Skeletal muscle satellite cell (primary cell): ENCODE measurements at regions not wholly inside any gene's neighbourhood (a gene's known extent, or its start where the extent isn't known, plus 50 kb on each side); places are given as distances from the start of the nearest gene placed in this dataset.

Source experiments
- H3K27me3 ChIP-seq: 2 replicates; pipeline ENCODE4 v1.7.0; 2013; ENCODE audit warnings: low read length; ENCODE audit not compliant: control insufficient read depth, insufficient read depth
- H3K36me3 ChIP-seq: 2 replicates; pipeline ENCODE4 v1.7.0; 2013; ENCODE audit warnings: mild to moderate bottlenecking, control low read depth, low read length; ENCODE audit not compliant: insufficient read depth
- H3K4me1 ChIP-seq: 2 replicates; pipeline ENCODE4 v1.7.0; 2013; ENCODE audit warnings: low read length; ENCODE audit not compliant: control insufficient read depth, insufficient read depth
- H3K4me2 ChIP-seq: 2 replicates; pipeline ENCODE4 v1.7.0; 2013; ENCODE audit warnings: mild to moderate bottlenecking, low read length
- H3K4me3 ChIP-seq: 2 replicates; pipeline ENCODE4 v1.7.0; 2013; ENCODE audit warnings: low read length
- H3K9ac ChIP-seq: 2 replicates; pipeline ENCODE4 v1.7.0; 2013; ENCODE audit warnings: mild to moderate bottlenecking, low read depth, low read length, moderate library complexity
- H3K9me3 ChIP-seq: replicated peaks from 2 replicates; pipeline ENCODE4 v1.7.0; 2013; ENCODE audit warnings: mild to moderate bottlenecking, control low read depth, low read length

DNA sequence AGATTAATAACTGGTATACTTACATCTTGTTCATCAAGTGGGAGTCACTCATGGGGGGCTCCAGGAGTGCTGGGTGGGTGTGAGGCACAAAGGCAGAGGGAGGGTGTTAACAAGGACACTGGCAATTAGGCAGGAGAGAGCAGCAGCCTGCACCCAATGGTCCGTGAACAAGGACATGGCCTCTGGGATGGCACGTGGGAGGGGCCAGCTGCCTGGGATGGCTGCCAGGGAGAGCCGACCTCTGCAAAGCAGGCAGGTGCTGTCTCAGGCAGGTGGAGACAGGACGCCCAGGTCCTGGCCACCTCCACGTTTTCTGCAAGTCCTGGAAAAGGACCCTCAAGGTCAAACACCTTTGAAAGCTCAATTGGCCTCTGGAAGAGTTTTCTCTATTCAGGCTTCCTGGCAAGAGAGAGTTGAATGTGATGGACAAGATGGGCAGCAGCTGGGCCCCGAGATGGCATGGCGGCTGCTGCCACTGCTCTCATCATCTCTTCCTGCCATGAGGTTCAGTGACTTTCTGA is 257.1 kb downstream of the BUD13 start:
- Histone ChIP-seq H3K4me3 (no peak overlapping the region), H3K36me3 (no peaks in the 10 kb centered on the region), H3K9me3 (no peaks in the 10 kb centered on the region)

DNA sequence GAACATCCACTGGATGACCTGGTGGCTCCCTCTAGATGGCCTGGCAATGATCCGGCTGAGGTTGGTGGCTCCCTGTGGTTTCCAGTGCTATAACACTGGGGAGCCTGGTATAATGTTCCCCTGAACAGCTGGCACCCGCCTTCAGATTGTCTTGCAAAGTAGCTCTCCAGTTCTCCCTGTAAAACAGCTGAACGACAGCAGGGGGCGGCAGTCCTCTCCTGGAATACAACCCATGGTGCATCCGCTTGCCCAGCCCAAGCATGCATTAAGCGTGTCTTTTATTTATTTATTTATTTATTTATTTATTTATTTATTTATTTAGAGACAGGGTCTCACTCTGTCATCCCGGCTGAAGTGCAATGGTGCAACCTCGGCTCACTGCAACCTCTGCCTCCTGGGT is 258.9 kb downstream of the BUD13 start:
- no peaks in the 10 kb centered on the region for H3K4me1 ChIP-seq
- H3K36me3 ChIP-seq = no peaks in the 10 kb centered on the region
- no peaks in the 10 kb centered on the region for H3K9me3 ChIP-seq
- no peak overlapping the region for H3K4me3 ChIP-seq
- H3K4me2 ChIP-seq = no peak overlapping the region
- no peak overlapping the region for H3K9ac ChIP-seq
- H3K27me3 ChIP-seq = no peaks in the 10 kb centered on the region

More for the DNA sequence above, 257.1 kb downstream of the BUD13 start:
- Histone ChIP-seq H3K27me3 (no peaks in the 10 kb centered on the region), H3K4me2 (no peak overlapping the region), H3K4me1 (no peaks in the 10 kb centered on the region), H3K9ac (no peak overlapping the region)

DNA sequence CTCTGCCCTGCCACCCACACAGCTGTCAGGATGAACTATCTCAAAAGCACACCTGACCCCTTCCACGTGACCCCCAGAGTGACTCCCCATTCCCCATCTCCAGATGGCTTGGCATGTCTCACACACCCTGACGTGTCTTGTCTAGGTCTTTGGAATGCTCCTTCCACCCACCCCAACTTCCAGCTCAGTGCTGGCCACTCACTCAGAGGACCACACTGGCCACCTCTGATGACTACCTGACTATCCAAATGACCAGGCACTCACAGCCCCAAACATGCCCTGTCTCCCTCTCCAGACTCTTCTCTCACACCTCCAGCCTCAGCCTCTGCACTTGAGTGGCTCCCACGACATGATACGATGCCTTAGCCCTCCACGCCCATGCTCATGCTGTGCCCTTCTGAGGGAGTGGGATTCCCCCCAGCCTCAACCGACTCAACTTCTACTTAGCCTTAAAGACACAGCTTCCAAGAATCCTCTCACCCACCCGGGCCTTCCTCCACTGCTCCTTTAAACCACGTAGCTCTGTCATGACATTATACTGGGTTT is 259.4 kb downstream of the BUD13 start:
- Histone ChIP-seq H3K36me3 (no peaks in the 10 kb centered on the region), H3K4me2 (no peak overlapping the region), H3K9me3 (no peaks in the 10 kb centered on the region), H3K4me1 (no peaks in the 10 kb centered on the region), H3K27me3 (no peaks in the 10 kb centered on the region), H3K9ac (no peak overlapping the region), H3K4me3 (no peak overlapping the region)

DNA sequence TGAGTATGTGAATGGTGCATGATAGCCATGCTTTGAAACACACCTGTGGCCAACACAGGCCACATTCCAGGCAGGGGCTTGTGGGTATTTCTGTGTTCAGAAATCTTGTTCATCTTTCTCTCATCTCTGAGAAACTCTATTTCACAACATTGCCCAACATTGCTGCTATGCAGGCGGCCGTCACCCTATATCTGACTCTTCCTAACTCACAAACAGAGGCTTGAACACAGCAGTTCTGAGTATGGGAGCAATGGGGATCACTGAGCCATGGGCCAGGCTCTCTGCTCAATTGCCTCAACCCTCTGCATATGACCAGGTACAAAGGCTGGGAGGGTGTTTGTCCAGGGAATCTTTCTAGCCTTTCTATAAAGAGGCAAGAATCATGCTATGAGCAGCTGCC is 259.9 kb downstream of the BUD13 start:
- no peaks in the 10 kb centered on the region for H3K27me3 ChIP-seq
- H3K4me1 ChIP-seq = no peaks in the 10 kb centered on the region
- H3K9ac ChIP-seq = no peak overlapping the region
- H3K9me3 ChIP-seq = no peaks in the 10 kb centered on the region
- H3K4me3 ChIP-seq = no peak overlapping the region
- H3K4me2 ChIP-seq = no peak overlapping the region
- no peaks in the 10 kb centered on the region for H3K36me3 ChIP-seq

DNA sequence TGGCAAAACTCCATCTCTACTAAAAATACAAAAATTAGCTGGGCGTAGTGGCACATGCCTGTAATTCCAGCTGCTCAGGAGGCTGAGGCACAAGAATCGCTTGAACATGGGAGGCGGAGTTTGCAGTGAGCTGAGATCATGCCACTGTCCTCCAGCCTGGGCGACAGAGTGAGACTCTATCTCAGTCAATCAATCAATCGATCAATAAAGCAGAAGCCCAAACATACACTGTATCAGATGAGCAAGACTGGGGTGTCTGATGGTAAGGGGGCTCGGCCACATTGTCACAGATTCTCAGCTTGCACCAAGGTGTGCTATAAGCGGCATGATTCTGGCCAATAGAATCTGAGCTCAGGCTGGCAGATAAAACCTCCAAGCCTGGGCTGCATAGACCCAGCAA is 261.1 kb downstream of the BUD13 start:
- no peak overlapping the region for H3K4me2 ChIP-seq
- no peaks in the 10 kb centered on the region for H3K27me3 ChIP-seq
- no peak overlapping the region for H3K9ac ChIP-seq
- H3K4me1 ChIP-seq = no peaks in the 10 kb centered on the region
- no peaks in the 10 kb centered on the region for H3K36me3 ChIP-seq
- no peak overlapping the region for H3K4me3 ChIP-seq
- H3K9me3 ChIP-seq = no peaks in the 10 kb centered on the region

DNA sequence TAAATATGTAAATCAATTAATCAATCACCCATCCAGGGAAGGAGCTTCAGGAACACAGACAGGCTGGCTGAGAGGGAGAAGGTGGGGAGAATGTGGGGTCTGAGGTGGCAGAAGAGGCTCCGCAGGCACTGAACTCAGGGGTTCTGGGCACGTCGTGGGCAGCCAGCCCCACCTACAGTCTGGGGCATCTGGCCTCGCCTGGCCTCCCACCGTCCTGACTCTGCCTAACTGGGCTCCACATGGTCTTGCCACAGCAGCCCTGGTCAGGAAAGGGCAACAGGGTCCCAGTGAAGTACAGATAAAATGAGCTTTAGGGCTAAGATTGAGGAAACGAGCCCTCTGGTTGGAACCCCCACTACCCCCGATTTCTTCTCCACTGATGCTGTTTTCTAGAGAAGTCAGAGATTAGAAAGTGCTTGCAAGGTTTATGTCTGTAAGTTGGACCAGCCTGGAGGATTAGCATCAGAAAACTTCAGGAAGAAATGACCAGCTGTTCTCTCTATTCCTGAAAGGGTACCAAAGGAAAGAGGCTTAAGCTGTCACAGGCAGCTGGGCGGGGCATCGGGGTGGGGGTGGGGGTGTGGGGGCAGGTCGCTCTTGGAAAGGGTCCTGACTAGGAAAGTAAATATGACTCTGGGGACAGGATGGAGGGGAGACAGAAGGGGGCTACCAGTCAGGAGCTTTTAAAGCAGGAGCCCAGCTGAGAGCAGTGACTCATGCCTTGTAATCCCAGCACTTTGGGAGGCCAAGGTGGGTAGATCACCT is 261.7 kb downstream of the BUD13 start:
- Histone ChIP-seq H3K4me3 (no peak overlapping the region), H3K36me3 (no peaks in the 10 kb centered on the region), H3K9ac (no peak overlapping the region), H3K4me1 (no peaks in the 10 kb centered on the region), H3K9me3 (no peaks in the 10 kb centered on the region), H3K27me3 (no peaks in the 10 kb centered on the region), H3K4me2 (no peak overlapping the region)

DNA sequence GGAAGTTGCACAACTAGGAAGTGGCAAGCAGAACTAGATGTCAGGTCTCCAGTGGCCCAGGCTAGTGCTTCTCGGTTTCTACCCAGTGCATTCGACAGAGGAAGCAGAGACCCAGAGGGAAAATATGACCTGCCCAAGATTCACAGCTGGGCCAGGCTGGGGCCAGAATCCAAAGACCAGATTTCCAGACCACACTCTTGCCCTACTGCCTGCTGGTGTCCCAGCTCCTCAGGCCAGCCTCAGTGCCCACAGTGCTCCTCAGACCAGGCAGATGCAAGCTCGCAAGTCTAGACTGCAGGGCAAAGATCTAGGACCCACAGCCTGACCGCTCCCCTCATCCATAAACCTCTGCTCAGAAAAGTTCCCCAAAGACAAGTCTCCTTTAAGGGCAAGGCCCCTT is 262.6 kb downstream of the BUD13 start:
- Histone ChIP-seq H3K9me3 (no peaks in the 10 kb centered on the region), H3K4me1 (no peaks in the 10 kb centered on the region), H3K4me3 (no peak overlapping the region), H3K9ac (no peak overlapping the region), H3K4me2 (no peak overlapping the region), H3K27me3 (no peaks in the 10 kb centered on the region), H3K36me3 (no peaks in the 10 kb centered on the region)

DNA sequence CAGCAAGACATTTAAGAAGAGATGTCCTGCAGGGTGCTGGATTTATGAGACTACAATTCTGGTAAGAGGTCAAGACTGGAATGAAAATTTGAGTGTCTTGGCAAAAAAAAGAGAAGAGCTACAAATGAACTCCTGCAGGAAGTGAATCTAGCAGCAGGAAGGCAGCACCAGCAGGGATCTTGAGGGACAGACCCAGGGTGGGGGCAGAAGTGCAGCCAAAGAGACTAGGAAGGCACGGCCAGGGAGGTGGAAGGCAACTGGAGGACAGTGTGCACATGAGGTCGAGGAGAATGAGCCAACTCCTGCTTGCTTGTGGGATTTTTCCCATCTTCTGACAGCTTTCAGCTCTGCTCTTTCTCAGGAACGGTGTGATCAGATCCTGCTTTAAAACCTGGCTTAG is 263.2 kb downstream of the BUD13 start:
- Histone ChIP-seq H3K4me1 (no peaks in the 10 kb centered on the region), H3K4me3 (no peak overlapping the region), H3K36me3 (no peaks in the 10 kb centered on the region), H3K27me3 (no peaks in the 10 kb centered on the region), H3K4me2 (no peak overlapping the region), H3K9me3 (no peaks in the 10 kb centered on the region), H3K9ac (no peak overlapping the region)

DNA sequence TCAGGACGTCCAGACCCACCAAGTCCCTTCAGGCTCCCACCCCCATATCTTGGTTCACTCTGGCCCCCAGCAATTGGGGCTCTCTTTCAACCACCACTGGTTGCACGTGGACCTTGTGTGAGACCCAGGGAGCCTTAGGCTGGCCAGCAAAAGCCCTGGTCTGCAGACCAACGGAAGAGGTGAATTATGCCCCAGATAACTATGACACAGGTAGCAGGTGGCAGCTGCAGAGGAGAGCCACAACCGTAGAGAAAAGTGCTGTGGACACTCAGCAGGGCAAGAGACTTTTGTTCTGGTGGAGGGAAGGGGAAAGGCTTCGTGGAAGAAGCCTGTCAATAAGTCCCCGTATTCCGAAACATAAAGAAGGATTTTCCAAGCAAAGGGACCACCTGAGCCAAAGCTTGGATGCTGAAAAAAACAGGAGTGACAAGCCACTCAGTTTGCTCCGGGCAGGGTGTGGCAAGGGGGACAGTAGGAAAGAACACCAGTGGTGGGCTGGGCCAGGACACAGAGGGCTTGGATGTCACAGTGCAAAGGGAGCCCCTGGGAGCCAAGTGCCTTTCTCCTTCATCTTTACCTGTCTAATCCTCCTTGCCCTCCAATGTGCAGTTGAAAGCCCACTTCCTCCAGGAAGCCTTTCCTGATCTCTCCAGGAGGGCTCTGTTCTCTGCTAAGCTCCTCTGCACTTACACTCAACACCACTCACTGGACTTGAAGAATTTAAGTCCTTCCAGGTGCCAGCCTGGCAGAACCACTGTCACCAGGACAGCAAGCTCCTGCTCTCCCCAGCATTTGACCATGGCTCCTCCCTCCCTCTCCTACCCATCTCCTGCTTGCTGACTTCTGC is 264.7 kb downstream of the BUD13 start:
- Histone ChIP-seq H3K4me3 (no peak overlapping the region), H3K9me3 (no peaks in the 10 kb centered on the region), H3K36me3 (no peaks in the 10 kb centered on the region), H3K4me1 (no peaks in the 10 kb centered on the region), H3K27me3 (peaks cover 4% of the 10 kb centered on the region), H3K4me2 (no peak overlapping the region), H3K9ac (no peak overlapping the region)

DNA sequence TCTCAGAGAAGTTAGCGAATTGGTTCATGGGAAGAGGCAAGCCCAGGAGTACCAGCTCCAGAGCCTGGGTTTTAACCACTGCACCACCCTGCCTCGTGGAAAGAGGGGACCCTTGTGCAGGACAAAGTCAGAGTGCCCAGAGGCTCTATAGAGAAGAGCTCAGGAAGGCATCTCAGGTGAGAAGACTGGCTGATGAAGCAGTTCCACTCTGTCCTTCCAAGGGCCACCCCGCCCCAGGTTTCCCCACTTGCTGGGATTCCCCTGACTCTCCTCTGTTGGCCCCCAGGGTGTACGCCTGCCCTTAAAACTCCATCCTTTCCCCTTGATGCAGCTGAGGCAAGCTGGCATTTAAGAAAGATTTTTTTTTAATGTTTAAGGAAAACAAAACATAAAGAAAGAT is 265.8 kb downstream of the BUD13 start:
- no peaks in the 10 kb centered on the region for H3K36me3 ChIP-seq
- no peaks in the 10 kb centered on the region for H3K4me1 ChIP-seq
- H3K4me2 ChIP-seq = no peak overlapping the region
- H3K4me3 ChIP-seq = no peak overlapping the region
- H3K9ac ChIP-seq = no peak overlapping the region
- H3K27me3 ChIP-seq = peaks cover 14% of the 10 kb centered on the region
- H3K9me3 ChIP-seq = no peaks in the 10 kb centered on the region

DNA sequence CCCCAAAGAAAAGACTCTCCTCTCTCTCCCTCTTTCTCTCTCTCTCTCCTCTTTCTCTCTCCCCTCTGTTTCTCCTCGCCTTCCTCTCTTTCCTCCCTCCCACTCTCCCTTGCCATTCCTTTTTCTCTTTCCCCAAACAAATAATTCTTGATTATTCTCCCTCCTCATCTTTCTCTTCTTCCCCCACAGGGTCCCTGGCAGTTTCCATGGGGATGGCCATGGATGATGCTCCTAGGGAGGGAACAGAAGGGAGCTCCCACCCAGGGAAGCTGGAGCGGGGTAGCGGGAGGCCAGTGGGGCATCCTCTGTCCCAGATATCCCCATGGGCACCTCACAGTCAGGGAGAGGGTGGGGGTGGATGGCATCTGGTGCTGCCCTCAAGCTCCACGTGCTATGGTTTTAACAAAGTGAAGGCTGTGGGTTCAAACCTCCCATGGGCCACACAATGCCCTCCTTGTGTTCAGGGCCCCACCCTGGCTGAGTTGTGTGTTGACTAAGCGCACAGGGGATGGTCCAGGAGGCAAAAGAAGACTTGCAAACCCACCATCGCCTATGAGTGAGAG is 266.4 kb downstream of the BUD13 start:
- Histone ChIP-seq H3K27me3 (peaks cover 20% of the 10 kb centered on the region), H3K4me2 (no peak overlapping the region), H3K9ac (no peak overlapping the region), H3K36me3 (no peaks in the 10 kb centered on the region), H3K4me1 (no peaks in the 10 kb centered on the region), H3K9me3 (no peaks in the 10 kb centered on the region), H3K4me3 (no peak overlapping the region)
